HEK293 (cell line): ENCODE measurements at regions not wholly inside any gene's neighbourhood (a gene's known extent, or its start where the extent isn't known, plus 50 kb on each side); places are given as distances from the start of the nearest gene placed in this dataset.

Experiments used
- CTCF ChIA-PET: fragments of 350-600 bp; formaldehyde crosslinking; extraction: SDS; loops from one replicate; lab custom pipeline; 2021; ENCODE audit warnings: antibody characterized with exemption; lab: Yijun Ruan, JAX
- POLR2A ChIA-PET: fragments of 300-600 bp; formaldehyde crosslinking; extraction: SDS; loops from one replicate; lab custom pipeline; 2020; ENCODE audit warnings: antibody characterized with exemption, inconsistent platforms; lab: Yijun Ruan, JAX
- H3K27ac ChIP-seq: fragments of 200-500 bp; sonication (Bioruptor generic); 2 replicates; pipeline ENCODE4 v1.5.1; 2014; ENCODE audit warnings: low read depth, low read length, control low read depth, inconsistent platforms; ENCODE audit errors: extremely low read depth
- H3K36me3 ChIP-seq, 2 experiments: fragments of 200-500 bp in 1 of 2; sonication (Bioruptor generic) in 1 of 2; 1 replicate in 1 of 2; 2 replicates in 1 of 2; pipeline ENCODE4 v1.5.1; 2014 to 2017; ENCODE audit warnings: inconsistent platforms in 2 of 2, low read length in 2 of 2; ENCODE audit not compliant: control insufficient read depth in 2 of 2, insufficient read depth in 1 of 2
- H3K4me1 ChIP-seq: fragments of 200-500 bp; sonication (Bioruptor generic); 2 replicates; pipeline ENCODE4 v1.5.1; 2014; ENCODE audit warnings: mild to moderate bottlenecking, low read length, inconsistent platforms; ENCODE audit not compliant: control insufficient read depth, insufficient read depth
- H3K4me3 ChIP-seq: 2 replicates; pipeline ENCODE4 v1.5.1; 2011; ENCODE audit warnings: low read depth, mild to moderate bottlenecking, control low read depth, low read length, moderate library complexity
- H3K9me3 ChIP-seq: fragments of 200-500 bp; sonication (Bioruptor generic); 2 replicates; pipeline ENCODE4 v1.5.1; 2014; ENCODE audit warnings: low read depth, low read length, inconsistent platforms; ENCODE audit not compliant: control insufficient read depth, insufficient read depth
- KLF9 ChIP-seq: fragments of 450-650 bp; formaldehyde crosslinking; IDR thresholded peaks from 2 replicates; pipeline ENCODE4 v1.5.1; 2016; ENCODE audit warnings: missing biosample characterization, missing genetic modification characterization, low read depth
- TRIM28 ChIP-seq: IDR thresholded peaks from 2 replicates; pipeline ENCODE4 v1.6.1; 2011; ENCODE audit warnings: low read length, control low read depth, borderline replicate concordance
- YY2 ChIP-seq: fragments of 450-650 bp; formaldehyde crosslinking; IDR thresholded peaks from 2 replicates; pipeline ENCODE4 v1.5.1; 2016; ENCODE audit warnings: missing biosample characterization, missing genetic modification characterization
- ZFP37 ChIP-seq: fragments of 450-650 bp; formaldehyde crosslinking; IDR thresholded peaks from 2 replicates; pipeline ENCODE4 v1.5.1; 2016; ENCODE audit warnings: missing biosample characterization, missing genetic modification characterization
- ZNF133 ChIP-seq: fragments of 450-650 bp; formaldehyde crosslinking; IDR thresholded peaks from 2 replicates; pipeline ENCODE4 v1.5.1; 2016; ENCODE audit warnings: missing biosample characterization, missing genetic modification characterization
- ZNF146 ChIP-seq: fragments of 450-650 bp; formaldehyde crosslinking; IDR thresholded peaks from 2 replicates; pipeline ENCODE4 v1.5.1; 2016; ENCODE audit warnings: missing biosample characterization, missing genetic modification characterization
- ZNF2 ChIP-seq: fragments of 450-650 bp; formaldehyde crosslinking; IDR thresholded peaks from 2 replicates; pipeline ENCODE4 v1.5.1; 2016; ENCODE audit warnings: missing biosample characterization, missing genetic modification characterization
- ZNF266 ChIP-seq: fragments of 450-650 bp; formaldehyde crosslinking; IDR thresholded peaks from 2 replicates; pipeline ENCODE4 v1.5.1; 2016; ENCODE audit warnings: missing biosample characterization, missing genetic modification characterization, low read depth
- ZNF341 ChIP-seq: fragments of 450-650 bp; formaldehyde crosslinking; IDR thresholded peaks from 2 replicates; pipeline ENCODE4; 2016; ENCODE audit warnings: low read depth, missing biosample characterization, missing genetic modification characterization
- ZNF48 ChIP-seq: fragments of 450-650 bp; formaldehyde crosslinking; IDR thresholded peaks from 2 replicates; pipeline ENCODE4 v1.5.1; 2016; ENCODE audit warnings: missing biosample characterization, missing genetic modification characterization
- ZNF548 ChIP-seq: fragments of 450-650 bp; formaldehyde crosslinking; IDR thresholded peaks from 2 replicates; pipeline ENCODE4 v1.5.1; 2016; ENCODE audit warnings: missing biosample characterization, missing genetic modification characterization
- ZNF610 ChIP-seq: fragments of 450-650 bp; formaldehyde crosslinking; IDR thresholded peaks from 2 replicates; pipeline ENCODE4 v1.5.1; 2016; ENCODE audit warnings: missing biosample characterization, missing genetic modification characterization, borderline replicate concordance
- ZNF747 ChIP-seq: fragments of 450-650 bp; formaldehyde crosslinking; IDR thresholded peaks from 2 replicates; pipeline ENCODE4 v1.5.1; 2016; ENCODE audit warnings: missing biosample characterization, missing genetic modification characterization
- ZSCAN30 ChIP-seq: fragments of 450-650 bp; IDR thresholded peaks from 2 replicates; pipeline ENCODE4 v1.5.1; 2018; ENCODE audit warnings: missing biosample characterization, mild to moderate bottlenecking, missing genetic modification characterization, moderate library complexity
- ZXDB ChIP-seq: fragments of 450-650 bp; formaldehyde crosslinking; IDR thresholded peaks from 2 replicates; pipeline ENCODE4 v1.5.1; 2016; ENCODE audit warnings: missing biosample characterization, missing genetic modification characterization
- TF ChIP-seq, protein P1 (sequence below): fragments of 450-650 bp; formaldehyde crosslinking; IDR thresholded peaks from 2 replicates; pipeline ENCODE4 v1.5.1; 2016; ENCODE audit warnings: missing biosample characterization, missing genetic modification characterization
- TF ChIP-seq, protein P2 (sequence below): fragments of 450-650 bp; formaldehyde crosslinking; optimal IDR thresholded peaks from 2 replicates; pipeline ENCODE3; 2016; ENCODE audit warnings: missing biosample characterization, mild to moderate bottlenecking, missing genetic modification characterization
- TF ChIP-seq, protein P3 (sequence below): fragments of 450-650 bp; formaldehyde crosslinking; IDR thresholded peaks from 2 replicates; pipeline ENCODE4 v1.5.1; 2016; ENCODE audit warnings: missing biosample characterization, missing genetic modification characterization
- TF ChIP-seq, protein P4 (sequence below): fragments of 450-650 bp; formaldehyde crosslinking; IDR thresholded peaks from 2 replicates; pipeline ENCODE4 v1.5.1; 2016; ENCODE audit warnings: missing biosample characterization, missing genetic modification characterization
- TF ChIP-seq, protein P5 (sequence below): fragments of 450-650 bp; formaldehyde crosslinking; IDR thresholded peaks from 2 replicates; pipeline ENCODE4 v1.5.1; 2016; ENCODE audit warnings: missing biosample characterization, missing genetic modification characterization, borderline replicate concordance

DNA sequence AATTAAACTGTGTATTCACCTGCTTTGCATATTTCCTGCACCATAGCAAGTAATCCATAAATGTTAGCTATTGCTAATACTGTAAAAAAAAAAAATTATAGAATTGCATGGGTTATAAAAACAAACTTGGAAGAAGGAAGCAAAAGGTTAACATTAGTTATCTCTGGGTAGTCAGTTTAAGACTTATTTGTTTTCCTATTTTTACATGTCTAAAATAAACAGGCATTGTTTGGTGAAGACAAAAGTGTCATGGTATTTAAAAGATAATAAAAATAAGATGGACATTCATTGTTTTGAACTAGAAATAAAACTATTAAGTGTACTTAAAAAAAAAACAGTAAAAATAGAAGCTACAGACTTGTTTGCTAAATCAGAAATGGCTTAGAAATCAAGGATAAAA is 313.8 kb downstream of the SOX9 start:
- ChIA-PET POLR2A (interaction anchor here (1.6 kb wide), 1 partner anchor 314 kb away, joined by 5 read pairs; the partner anchor contains the start of gene SOX9), CTCF (interaction anchor here (0.9 kb wide), 1 partner anchor 122 kb away, joined by 3 read pairs; no protein-coding TSS in a partner anchor)
- no peaks in the 10 kb centered on the region for H3K36me3 ChIP-seq
- no peak overlapping the region for H3K27ac ChIP-seq
- peaks cover 20% of the 10 kb centered on the region for H3K4me1 ChIP-seq
- H3K4me3 ChIP-seq, result no peak overlapping the region
- no peaks in the 10 kb centered on the region for H3K9me3 ChIP-seq
- TF ChIP-seq, protein P1, sequence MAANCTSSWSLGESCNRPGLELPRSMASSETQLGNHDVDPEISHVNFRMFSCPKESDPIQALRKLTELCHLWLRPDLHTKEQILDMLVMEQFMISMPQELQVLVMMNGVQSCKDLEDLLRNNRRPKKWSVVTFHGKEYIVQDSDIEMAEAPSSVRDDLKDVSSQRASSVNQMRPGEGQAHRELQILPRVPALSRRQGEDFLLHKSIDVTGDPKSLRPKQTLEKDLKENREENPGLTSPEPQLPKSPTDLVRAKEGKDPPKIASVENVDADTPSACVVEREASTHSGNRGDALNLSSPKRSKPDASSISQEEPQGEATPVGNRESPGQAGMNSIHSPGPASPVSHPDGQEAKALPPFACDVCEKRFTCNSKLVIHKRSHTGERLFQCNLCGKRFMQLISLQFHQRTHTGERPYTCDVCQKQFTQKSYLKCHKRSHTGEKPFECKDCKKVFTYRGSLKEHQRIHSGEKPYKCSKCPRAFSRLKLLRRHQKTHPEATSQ (tag by site-specific recombination), result no peak
- TF ChIP-seq, protein P2, sequence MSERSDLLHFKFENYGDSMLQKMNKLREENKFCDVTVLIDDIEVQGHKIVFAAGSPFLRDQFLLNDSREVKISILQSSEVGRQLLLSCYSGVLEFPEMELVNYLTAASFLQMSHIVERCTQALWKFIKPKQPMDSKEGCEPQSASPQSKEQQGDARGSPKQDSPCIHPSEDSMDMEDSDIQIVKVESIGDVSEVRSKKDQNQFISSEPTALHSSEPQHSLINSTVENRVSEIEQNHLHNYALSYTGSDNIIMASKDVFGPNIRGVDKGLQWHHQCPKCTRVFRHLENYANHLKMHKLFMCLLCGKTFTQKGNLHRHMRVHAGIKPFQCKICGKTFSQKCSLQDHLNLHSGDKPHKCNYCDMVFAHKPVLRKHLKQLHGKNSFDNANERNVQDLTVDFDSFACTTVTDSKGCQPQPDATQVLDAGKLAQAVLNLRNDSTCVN, result no peak

DNA sequence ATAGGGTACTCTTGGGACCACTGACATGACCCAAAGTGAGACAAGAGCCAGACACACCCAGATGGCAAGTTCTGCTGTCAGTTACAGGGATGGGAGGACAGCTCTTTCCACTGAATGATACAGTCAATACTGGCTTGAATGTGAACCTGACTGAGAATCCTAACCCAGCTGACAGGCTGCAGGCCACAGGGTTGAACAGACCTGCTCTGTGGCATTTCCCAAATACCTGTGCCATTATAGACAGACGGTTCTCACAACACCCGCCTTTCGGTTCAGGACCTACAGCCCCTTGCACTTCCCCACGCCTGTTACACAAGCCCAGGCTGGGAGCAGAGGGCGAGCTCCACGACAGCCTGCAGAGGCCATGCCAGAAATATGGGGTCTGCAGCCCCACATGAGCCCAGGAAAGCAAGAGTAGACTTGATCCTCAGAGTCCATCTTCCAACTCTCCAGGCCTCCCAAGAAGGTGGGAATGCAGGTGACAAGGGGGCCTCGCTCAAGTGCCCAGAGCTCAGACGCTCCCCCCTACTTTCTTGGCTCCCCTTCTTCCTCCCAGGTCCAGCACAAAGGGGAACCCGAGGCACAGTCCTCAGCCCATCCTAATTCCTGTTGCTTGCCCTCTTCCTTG is 314.3 kb downstream of the SOX9 start:
- Histone ChIP-seq H3K36me3 (no peaks in the 10 kb centered on the region), H3K9me3 (no peaks in the 10 kb centered on the region), H3K4me1 (peaks cover 20% of the 10 kb centered on the region), H3K27ac (no peak overlapping the region), H3K4me3 (no peak overlapping the region)
- POLR2A ChIA-PET, result interaction anchor here (1.6 kb wide), 1 partner anchor 314 kb away, joined by 5 read pairs; the partner anchor contains the start of gene SOX9
- no peak for TF ChIP-seq ZNF48 (tag by site-specific recombination)
- TF ChIP-seq, protein P3, sequence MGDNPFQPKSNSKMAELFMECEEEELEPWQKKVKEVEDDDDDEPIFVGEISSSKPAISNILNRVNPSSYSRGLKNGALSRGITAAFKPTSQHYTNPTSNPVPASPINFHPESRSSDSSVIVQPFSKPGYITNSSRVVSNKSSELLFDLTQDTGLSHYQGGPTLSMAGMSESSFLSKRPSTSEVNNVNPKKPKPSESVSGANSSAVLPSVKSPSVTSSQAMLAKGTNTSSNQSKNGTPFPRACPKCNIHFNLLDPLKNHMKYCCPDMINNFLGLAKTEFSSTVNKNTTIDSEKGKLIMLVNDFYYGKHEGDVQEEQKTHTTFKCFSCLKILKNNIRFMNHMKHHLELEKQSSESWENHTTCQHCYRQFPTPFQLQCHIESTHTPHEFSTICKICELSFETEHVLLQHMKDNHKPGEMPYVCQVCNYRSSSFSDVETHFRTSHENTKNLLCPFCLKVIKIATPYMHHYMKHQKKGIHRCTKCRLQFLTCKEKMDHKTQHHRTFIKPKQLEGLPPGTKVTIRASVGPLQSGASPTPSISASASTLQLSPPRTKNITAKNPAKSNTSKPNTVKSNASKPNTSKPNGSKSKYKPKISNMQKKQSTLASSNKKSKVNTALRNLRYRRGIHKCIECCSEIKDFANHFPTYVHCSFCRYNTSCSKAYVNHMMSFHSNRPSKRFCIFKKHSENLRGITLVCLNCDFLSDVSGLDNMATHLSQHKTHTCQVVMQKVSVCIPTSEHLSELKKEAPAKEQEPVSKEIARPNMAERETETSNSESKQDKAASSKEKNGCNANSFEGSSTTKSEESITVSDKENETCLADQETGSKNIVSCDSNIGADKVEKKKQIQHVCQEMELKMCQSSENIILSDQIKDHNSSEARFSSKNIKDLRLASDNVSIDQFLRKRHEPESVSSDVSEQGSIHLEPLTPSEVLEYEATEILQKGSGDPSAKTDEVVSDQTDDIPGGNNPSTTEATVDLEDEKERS (tag by site-specific recombination), result no peak
- no peak for TF ChIP-seq ZXDB (tag by site-specific recombination)
- no peak for TF ChIP-seq ZNF548 (tag by site-specific recombination)
- TF ChIP-seq KLF9, result no peak
- no peak for TF ChIP-seq TRIM28
- TF ChIP-seq ZNF146 (tag by site-specific recombination), result no peak
- TF ChIP-seq ZSCAN30 (tag by site-specific recombination), result no peak
- TF ChIP-seq YY2 (tag by site-specific recombination), result no peak
- TF ChIP-seq ZNF747 (tag by site-specific recombination), result no peak
- TF ChIP-seq ZNF133 (tag by site-specific recombination), result no peak
- no peak for TF ChIP-seq ZNF266 (tag by site-specific recombination)
- TF ChIP-seq, protein P4, sequence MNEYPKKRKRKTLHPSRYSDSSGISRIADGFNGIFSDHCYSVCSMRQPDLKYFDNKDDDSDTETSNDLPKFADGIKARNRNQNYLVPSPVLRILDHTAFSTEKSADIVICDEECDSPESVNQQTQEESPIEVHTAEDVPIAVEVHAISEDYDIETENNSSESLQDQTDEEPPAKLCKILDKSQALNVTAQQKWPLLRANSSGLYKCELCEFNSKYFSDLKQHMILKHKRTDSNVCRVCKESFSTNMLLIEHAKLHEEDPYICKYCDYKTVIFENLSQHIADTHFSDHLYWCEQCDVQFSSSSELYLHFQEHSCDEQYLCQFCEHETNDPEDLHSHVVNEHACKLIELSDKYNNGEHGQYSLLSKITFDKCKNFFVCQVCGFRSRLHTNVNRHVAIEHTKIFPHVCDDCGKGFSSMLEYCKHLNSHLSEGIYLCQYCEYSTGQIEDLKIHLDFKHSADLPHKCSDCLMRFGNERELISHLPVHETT (tag by site-specific recombination), result no peak
- TF ChIP-seq ZFP37 (tag by site-specific recombination), result no peak
- no peak for TF ChIP-seq ZNF2 (tag by site-specific recombination)
- TF ChIP-seq, protein P5, sequence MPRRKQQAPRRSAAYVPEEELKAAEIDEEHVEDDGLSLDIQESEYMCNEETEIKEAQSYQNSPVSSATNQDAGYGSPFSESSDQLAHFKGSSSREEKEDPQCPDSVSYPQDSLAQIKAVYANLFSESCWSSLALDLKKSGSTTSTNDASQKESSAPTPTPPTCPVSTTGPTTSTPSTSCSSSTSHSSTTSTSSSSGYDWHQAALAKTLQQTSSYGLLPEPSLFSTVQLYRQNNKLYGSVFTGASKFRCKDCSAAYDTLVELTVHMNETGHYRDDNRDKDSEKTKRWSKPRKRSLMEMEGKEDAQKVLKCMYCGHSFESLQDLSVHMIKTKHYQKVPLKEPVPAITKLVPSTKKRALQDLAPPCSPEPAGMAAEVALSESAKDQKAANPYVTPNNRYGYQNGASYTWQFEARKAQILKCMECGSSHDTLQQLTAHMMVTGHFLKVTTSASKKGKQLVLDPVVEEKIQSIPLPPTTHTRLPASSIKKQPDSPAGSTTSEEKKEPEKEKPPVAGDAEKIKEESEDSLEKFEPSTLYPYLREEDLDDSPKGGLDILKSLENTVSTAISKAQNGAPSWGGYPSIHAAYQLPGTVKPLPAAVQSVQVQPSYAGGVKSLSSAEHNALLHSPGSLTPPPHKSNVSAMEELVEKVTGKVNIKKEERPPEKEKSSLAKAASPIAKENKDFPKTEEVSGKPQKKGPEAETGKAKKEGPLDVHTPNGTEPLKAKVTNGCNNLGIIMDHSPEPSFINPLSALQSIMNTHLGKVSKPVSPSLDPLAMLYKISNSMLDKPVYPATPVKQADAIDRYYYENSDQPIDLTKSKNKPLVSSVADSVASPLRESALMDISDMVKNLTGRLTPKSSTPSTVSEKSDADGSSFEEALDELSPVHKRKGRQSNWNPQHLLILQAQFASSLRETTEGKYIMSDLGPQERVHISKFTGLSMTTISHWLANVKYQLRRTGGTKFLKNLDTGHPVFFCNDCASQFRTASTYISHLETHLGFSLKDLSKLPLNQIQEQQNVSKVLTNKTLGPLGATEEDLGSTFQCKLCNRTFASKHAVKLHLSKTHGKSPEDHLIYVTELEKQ (tag by site-specific recombination), result no peak
- TF ChIP-seq ZNF341, result no peak
- TF ChIP-seq ZNF610, result no peak
- CTCF ChIA-PET, result interaction anchor here (0.9 kb wide), 1 partner anchor 122 kb away, joined by 3 read pairs; no protein-coding TSS in a partner anchor
